ENCODE measurements at regions not wholly inside any gene's neighbourhood (a gene's known extent, or its start where the extent isn't known, plus 50 kb on each side); places are given as distances from the start of the nearest gene placed in this dataset.
"Not testable (repeated sequence)": the region's sequence is repeated elsewhere in the genome, so short reads cannot be mapped to it uniquely, and the experiment has no call there.

GRCh38 chr3:6273878-6274277 is 587.0 kb upstream of the GRM7 start:
- DNase-seq (ENCODE audit: low spot score): no peak

- DNase-seq (ENCODE audit: low spot score): no peak
Observed at GRCh38 chr3:6281662-6282061, 579.3 kb upstream of the GRM7 start.

- no peak for DNase-seq (ENCODE audit: low spot score)
Observed at GRCh38 chr3:6282918-6283317, 578.0 kb upstream of the GRM7 start.

GRCh38 chr3:6287088-6287875 is 573.6 kb upstream of the GRM7 start:
- no peak for DNase-seq (ENCODE audit: low spot score)

- DNase-seq (ENCODE audit: low spot score): no peak
Observed at GRCh38 chr3:6301626-6302025, 559.3 kb upstream of the GRM7 start.

GRCh38 chr3:6315906-6316305 is 545.0 kb upstream of the GRM7 start:
- DNase-seq (ENCODE audit: low spot score): no peak

- no peak for DNase-seq (ENCODE audit: low spot score)
Observed at GRCh38 chr3:6321999-6322398, 538.9 kb upstream of the GRM7 start.

GRCh38 chr3:6326771-6327170 is 534.1 kb upstream of the GRM7 start:
- DNase-seq (ENCODE audit: low spot score): no peak

GRCh38 chr3:6340980-6341325 is 520.0 kb upstream of the GRM7 start:
- DNase-seq (ENCODE audit: low spot score): not testable (repeated sequence)

GRCh38 chr3:6351752-6352151 is 509.2 kb upstream of the GRM7 start:
- DNase-seq (ENCODE audit: low spot score): no peak

- no peak for DNase-seq (ENCODE audit: low spot score)
Observed at GRCh38 chr3:6354653-6355052, 506.3 kb upstream of the GRM7 start.

- no peak for DNase-seq (ENCODE audit: low spot score)
Observed at GRCh38 chr3:6362406-6362805, 498.5 kb upstream of the GRM7 start.

- no peak for DNase-seq (ENCODE audit: low spot score)
Observed at GRCh38 chr3:6367171-6367570, 493.7 kb upstream of the GRM7 start.

- no peak for DNase-seq (ENCODE audit: low spot score)
Observed at GRCh38 chr3:6392123-6392522, 468.8 kb upstream of the GRM7 start.

GRCh38 chr3:6394944-6395343 is 466.0 kb upstream of the GRM7 start:
- no peak for DNase-seq (ENCODE audit: low spot score)

GRCh38 chr3:6396631-6397030 is 464.3 kb upstream of the GRM7 start:
- DNase-seq (ENCODE audit: low spot score): no peak

- DNase-seq (ENCODE audit: low spot score): not testable (repeated sequence)
Observed at GRCh38 chr3:6402666-6403065, 458.2 kb upstream of the GRM7 start.

GRCh38 chr3:6406923-6407322 is 454.0 kb upstream of the GRM7 start:
- not testable (repeated sequence) for DNase-seq (ENCODE audit: low spot score)

GRCh38 chr3:6416049-6416661 is 444.8 kb upstream of the GRM7 start:
- DNase-seq (ENCODE audit: low spot score): no peak

GRCh38 chr3:6417174-6417573 is 443.7 kb upstream of the GRM7 start:
- no peak for DNase-seq (ENCODE audit: low spot score)

GRCh38 chr3:6418485-6418884 is 442.4 kb upstream of the GRM7 start:
- DNase-seq (ENCODE audit: low spot score): no peak

- no peak for DNase-seq (ENCODE audit: low spot score)
Observed at GRCh38 chr3:6421666-6422445, 439.1 kb upstream of the GRM7 start.

- DNase-seq (ENCODE audit: low spot score): no peak
Observed at GRCh38 chr3:6425289-6425820, 435.6 kb upstream of the GRM7 start.

Data from HuH-7.5 (cell line).